KOPT-K1 (cell line): ENCODE measurements at regions not wholly inside any gene's neighbourhood (a gene's known extent, or its start where the extent isn't known, plus 50 kb on each side); places are given as distances from the start of the nearest gene placed in this dataset.

Source experiments
- H3K27ac ChIP-seq: fragments of 200-600 bp; sonication (generic); 2 replicates; pipeline ENCODE4 v1.5.1; 2016; ENCODE audit warnings: antibody characterized with exemption, mild to moderate bottlenecking, low read depth, low read length; ENCODE audit not compliant: poor library complexity, severe bottlenecking
- H3K36me3 ChIP-seq: fragments of 200-600 bp; sonication (generic); 2 replicates; pipeline ENCODE4 v1.5.1; 2017; ENCODE audit warnings: antibody characterized with exemption, mild to moderate bottlenecking, low read length, moderate library complexity; ENCODE audit not compliant: insufficient read depth
- H3K9me3 ChIP-seq: fragments of 200-600 bp; sonication (generic); 2 replicates; pipeline ENCODE4 v1.5.1; 2017; ENCODE audit warnings: antibody characterized with exemption, low read length, mild to moderate bottlenecking; ENCODE audit not compliant: insufficient read depth, poor library complexity, severe bottlenecking

- Histone ChIP-seq H3K36me3 (no peaks in the 10 kb centered on the region), H3K9me3 (no peaks in the 10 kb centered on the region), H3K27ac (no peak overlapping the region)
These were observed 250.9 kb downstream of the ICOS start for GRCh38 chr2:204187229-204188083.

- H3K27ac ChIP-seq = no peak overlapping the region
- no peaks in the 10 kb centered on the region for H3K36me3 ChIP-seq
- H3K9me3 ChIP-seq = no peaks in the 10 kb centered on the region
These were observed 255.0 kb downstream of the ICOS start for GRCh38 chr2:204191574-204191973.

- Histone ChIP-seq H3K9me3 (no peaks in the 10 kb centered on the region), H3K36me3 (no peaks in the 10 kb centered on the region)
These were observed 258.9 kb downstream of the ICOS start for GRCh38 chr2:204195498-204195897.

GRCh38 chr2:204197336-204198005 is 260.9 kb downstream of the ICOS start:
- Histone ChIP-seq H3K36me3 (no peaks in the 10 kb centered on the region), H3K27ac (no peak overlapping the region), H3K9me3 (no peaks in the 10 kb centered on the region)

More at GRCh38 chr2:204195498-204195897, 258.9 kb downstream of the ICOS start:
- H3K27ac ChIP-seq = no peak overlapping the region

DNA sequence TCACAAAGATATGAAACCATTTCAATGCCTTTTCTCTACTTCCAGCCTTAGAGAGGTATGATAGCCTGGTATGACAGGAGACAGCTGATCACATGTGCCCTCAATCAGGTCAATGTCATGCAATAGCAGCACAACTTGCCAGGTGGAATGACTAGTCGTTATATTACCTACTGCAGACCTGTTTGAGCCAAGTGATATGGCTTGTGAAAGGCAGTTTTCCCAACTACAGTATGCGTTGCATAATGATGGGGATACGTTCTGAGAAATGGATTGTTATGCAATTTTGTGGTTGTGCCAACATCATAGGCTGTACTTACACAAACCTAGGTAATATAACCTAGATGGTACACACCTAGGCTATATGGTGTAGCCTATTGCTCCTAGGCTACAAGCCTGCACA is 262.8 kb downstream of the ICOS start:
- Histone ChIP-seq H3K9me3 (no peaks in the 10 kb centered on the region), H3K27ac (no peak overlapping the region), H3K36me3 (no peaks in the 10 kb centered on the region)

DNA sequence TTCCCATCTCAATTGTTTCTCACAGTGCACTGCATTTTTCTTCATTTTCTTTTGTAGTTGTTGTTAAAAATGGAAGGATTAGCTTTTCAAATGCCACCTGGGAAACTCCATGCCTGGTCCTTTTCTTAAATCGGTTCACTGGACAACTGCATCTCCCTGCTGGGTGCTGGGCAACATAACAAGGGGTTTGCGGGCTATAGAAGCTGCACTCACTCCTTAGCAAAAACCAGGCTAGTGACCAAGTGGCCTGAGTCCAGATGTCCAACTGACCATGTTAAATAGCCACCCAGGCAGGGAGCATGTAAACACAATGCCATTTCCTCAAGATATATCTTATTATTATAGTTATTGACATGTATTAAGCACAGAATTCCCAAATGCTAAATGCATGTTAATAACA is 264.9 kb downstream of the ICOS start:
- Histone ChIP-seq H3K9me3 (no peaks in the 10 kb centered on the region), H3K27ac (no peak overlapping the region), H3K36me3 (no peaks in the 10 kb centered on the region)

- H3K27ac ChIP-seq = no peak overlapping the region
- H3K36me3 ChIP-seq = no peaks in the 10 kb centered on the region
- H3K9me3 ChIP-seq = no peaks in the 10 kb centered on the region
These were observed 265.7 kb downstream of the ICOS start for GRCh38 chr2:204202253-204202652.

DNA sequence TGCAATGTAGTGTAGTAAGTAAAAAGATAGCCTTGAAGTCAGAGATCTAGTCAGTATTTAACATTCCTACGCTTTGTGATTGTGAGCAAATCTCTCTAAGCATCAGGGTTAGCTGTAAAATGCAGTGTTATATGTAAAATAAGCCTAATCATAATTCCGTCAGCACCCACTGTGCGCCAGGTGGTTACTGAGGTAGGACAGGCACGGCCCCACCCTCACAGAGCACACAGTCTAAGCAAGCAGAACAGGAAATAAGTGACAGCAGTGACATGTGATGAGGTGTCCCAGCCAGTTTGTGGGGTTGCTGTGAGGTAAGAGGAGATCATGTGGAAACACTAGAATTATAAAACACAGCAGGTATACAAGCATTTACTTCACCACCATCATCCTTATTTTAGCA is 267.1 kb downstream of the ICOS start:
- no peaks in the 10 kb centered on the region for H3K9me3 ChIP-seq
- no peaks in the 10 kb centered on the region for H3K36me3 ChIP-seq
- no peak overlapping the region for H3K27ac ChIP-seq

- H3K27ac ChIP-seq = no peak overlapping the region
These were observed 268.5 kb downstream of the ICOS start for GRCh38 chr2:204205082-204205481.

DNA sequence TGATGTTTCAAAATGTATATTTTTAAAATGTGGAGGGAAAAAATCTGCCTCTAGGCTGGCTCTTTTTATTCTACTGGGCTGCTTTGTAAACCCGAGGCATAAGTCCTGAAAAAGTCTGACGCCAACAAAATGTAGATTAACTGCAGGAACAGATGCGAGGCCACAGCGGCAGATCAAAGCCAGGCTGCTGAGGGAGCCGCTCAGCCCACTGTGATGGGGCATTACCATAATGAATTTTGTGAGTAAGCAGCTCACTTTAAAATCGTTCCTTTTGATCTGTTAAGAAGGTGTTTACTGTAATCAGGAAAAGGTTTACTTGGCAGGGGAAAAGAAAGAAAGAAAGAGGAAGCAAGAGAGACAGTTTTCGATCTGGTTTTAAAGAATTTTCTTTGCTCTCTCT is 269.0 kb downstream of the ICOS start:
- Histone ChIP-seq H3K9me3 (no peaks in the 10 kb centered on the region), H3K27ac (no peak overlapping the region), H3K36me3 (no peaks in the 10 kb centered on the region)

More at GRCh38 chr2:204205082-204205481, 268.5 kb downstream of the ICOS start:
- H3K9me3 ChIP-seq = no peaks in the 10 kb centered on the region
- no peaks in the 10 kb centered on the region for H3K36me3 ChIP-seq

DNA sequence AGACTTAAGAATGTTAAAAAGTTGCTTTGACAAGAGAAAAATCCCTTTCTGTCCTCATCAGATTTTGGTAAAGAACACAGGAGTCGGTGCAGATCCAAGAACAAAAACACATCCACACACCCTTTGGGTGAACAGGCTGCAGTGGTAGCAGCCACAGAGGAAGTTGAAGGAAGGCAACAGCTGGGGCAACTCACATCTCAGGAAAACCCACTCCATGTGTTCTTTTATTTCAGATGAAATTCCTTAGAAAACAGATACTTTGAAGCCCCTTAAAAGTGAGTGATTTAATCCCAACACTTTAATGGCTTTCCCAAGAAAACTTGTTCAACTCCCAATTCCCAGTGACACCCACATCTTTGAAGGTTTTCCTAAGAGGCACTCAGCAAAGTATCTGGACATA is 271.3 kb downstream of the ICOS start:
- no peak overlapping the region for H3K27ac ChIP-seq
- H3K9me3 ChIP-seq = no peaks in the 10 kb centered on the region
- no peaks in the 10 kb centered on the region for H3K36me3 ChIP-seq

GRCh38 chr2:204213588-204213987 is 277.0 kb downstream of the ICOS start:
- Histone ChIP-seq H3K27ac (no peak overlapping the region), H3K9me3 (peaks cover 5% of the 10 kb centered on the region), H3K36me3 (no peaks in the 10 kb centered on the region)

GRCh38 chr2:204218040-204218439 is 281.5 kb downstream of the ICOS start:
- no peaks in the 10 kb centered on the region for H3K36me3 ChIP-seq
- no peak overlapping the region for H3K27ac ChIP-seq
- peaks cover 5% of the 10 kb centered on the region for H3K9me3 ChIP-seq

GRCh38 chr2:204219196-204219595 is 282.6 kb downstream of the ICOS start:
- no peaks in the 10 kb centered on the region for H3K9me3 ChIP-seq
- H3K27ac ChIP-seq = no peak overlapping the region
- H3K36me3 ChIP-seq = no peaks in the 10 kb centered on the region

GRCh38 chr2:204220896-204221295 is 284.3 kb downstream of the ICOS start:
- Histone ChIP-seq H3K27ac (no peak overlapping the region), H3K9me3 (no peaks in the 10 kb centered on the region), H3K36me3 (no peaks in the 10 kb centered on the region)

GRCh38 chr2:204223046-204223445 is 286.5 kb downstream of the ICOS start:
- no peak overlapping the region for H3K27ac ChIP-seq
- H3K36me3 ChIP-seq = no peaks in the 10 kb centered on the region
- H3K9me3 ChIP-seq = no peaks in the 10 kb centered on the region
